ENCODE measurements at regions not wholly inside any gene's neighbourhood (a gene's known extent, or its start where the extent isn't known, plus 50 kb on each side); places are given as distances from the start of the nearest gene placed in this dataset.
"Not testable (repeated sequence)": the region's sequence is repeated elsewhere in the genome, so short reads cannot be mapped to it uniquely, and the experiment has no call there.

GRCh38 chr20:63145156-63145555 is 70.8 kb downstream of the YTHDF1 start:
- DNase-seq (ENCODE audit: low read depth), result no peak

- DNase-seq (ENCODE audit: low read depth), result no peak
Measured at GRCh38 chr20:63142933-63143332, 73.0 kb downstream of the YTHDF1 start.

- DNase-seq (ENCODE audit: low read depth), result no peak
Measured at GRCh38 chr20:63141531-63141930, 74.4 kb downstream of the YTHDF1 start.

- DNase-seq (ENCODE audit: low read depth), result no peak
Measured at GRCh38 chr20:63140514-63141433, 75.2 kb downstream of the YTHDF1 start.

- DNase-seq (ENCODE audit: low read depth), result no peak
Measured at GRCh38 chr20:63139837-63140236, 76.1 kb downstream of the YTHDF1 start.

- no peak for DNase-seq (ENCODE audit: low read depth)
Measured at GRCh38 chr20:63139356-63139755, 76.6 kb downstream of the YTHDF1 start.

- no peak for DNase-seq (ENCODE audit: low read depth)
Measured at GRCh38 chr20:63138855-63139341, 77.0 kb downstream of the YTHDF1 start.

- DNase-seq (ENCODE audit: low read depth), result no peak
Measured at GRCh38 chr20:63137851-63138415, 78.0 kb downstream of the YTHDF1 start.

- no peak for DNase-seq (ENCODE audit: low read depth)
Measured at GRCh38 chr20:63136296-63136695, 79.6 kb downstream of the YTHDF1 start.

- DNase-seq (ENCODE audit: low read depth), result no peak
Measured at GRCh38 chr20:63135411-63135810, 80.5 kb downstream of the YTHDF1 start.

- DNase-seq (ENCODE audit: low read depth), result not testable (repeated sequence)
Measured at GRCh38 chr20:63134711-63135361, 81.1 kb downstream of the YTHDF1 start.

- no peak for DNase-seq (ENCODE audit: low read depth)
Measured at GRCh38 chr20:63134201-63134612, 81.7 kb downstream of the YTHDF1 start.

- DNase-seq (ENCODE audit: low read depth), result no peak
Measured at GRCh38 chr20:63133481-63134091, 82.3 kb downstream of the YTHDF1 start.

- no peak for DNase-seq (ENCODE audit: low read depth)
Measured at GRCh38 chr20:63132715-63133471, 83.0 kb downstream of the YTHDF1 start.

GRCh38 chr20:63132131-63132714 is 83.7 kb downstream of the YTHDF1 start:
- DNase-seq (ENCODE audit: low read depth), result no peak

GRCh38 chr20:63130658-63131577 is 85.0 kb downstream of the YTHDF1 start:
- DNase-seq (ENCODE audit: low read depth), result no peak

- DNase-seq (ENCODE audit: low read depth), result no peak
Measured at GRCh38 chr20:63129991-63130657, 85.8 kb downstream of the YTHDF1 start.

GRCh38 chr20:63129376-63129965 is 86.5 kb downstream of the YTHDF1 start:
- no peak for DNase-seq (ENCODE audit: low read depth)

GRCh38 chr20:63128956-63129355 is 87.0 kb downstream of the YTHDF1 start:
- no peak for DNase-seq (ENCODE audit: low read depth)

All from stimulated activated CD8-positive, alpha-beta memory T cell treated with anti-CD3 and anti-CD28 coated beads, Interleukin-12 subunit alpha, Interleukin-12 subunit beta, amount 100 ng/mL, for 4 hours (primary cell).